ENCODE measurements at regions not wholly inside any gene's neighbourhood (a gene's known extent, or its start where the extent isn't known, plus 50 kb on each side); places are given as distances from the start of the nearest gene placed in this dataset.

- TF ChIP-seq EZH2 (IDR thresholded peaks at IDR 0.05; ENCODE audit: borderline replicate concordance) (no peak), CTCF (IDR thresholded peaks at IDR 0.05; ENCODE audit: poor library complexity) (no peak)
These were observed 160.2 kb upstream of the FGF13 start for GRCh38 chrX:138871739-138872138.
